H1 (cell line): ENCODE measurements at regions not wholly inside any gene's neighbourhood (a gene's known extent, or its start where the extent isn't known, plus 50 kb on each side); places are given as distances from the start of the nearest gene placed in this dataset.

Experiments
- KDM5A ChIP-seq: fragments of 200-600 bp; IDR thresholded peaks from 2 replicates; pipeline ENCODE4 v1.7.1; 2012; ENCODE audit warnings: mild to moderate bottlenecking, low read length, inconsistent platforms, mixed read lengths
- TF ChIP-seq, protein P1 (sequence below): IDR thresholded peaks from 2 replicates; pipeline ENCODE4 v1.6.1; 2012; ENCODE audit warnings: inconsistent platforms

DNA sequence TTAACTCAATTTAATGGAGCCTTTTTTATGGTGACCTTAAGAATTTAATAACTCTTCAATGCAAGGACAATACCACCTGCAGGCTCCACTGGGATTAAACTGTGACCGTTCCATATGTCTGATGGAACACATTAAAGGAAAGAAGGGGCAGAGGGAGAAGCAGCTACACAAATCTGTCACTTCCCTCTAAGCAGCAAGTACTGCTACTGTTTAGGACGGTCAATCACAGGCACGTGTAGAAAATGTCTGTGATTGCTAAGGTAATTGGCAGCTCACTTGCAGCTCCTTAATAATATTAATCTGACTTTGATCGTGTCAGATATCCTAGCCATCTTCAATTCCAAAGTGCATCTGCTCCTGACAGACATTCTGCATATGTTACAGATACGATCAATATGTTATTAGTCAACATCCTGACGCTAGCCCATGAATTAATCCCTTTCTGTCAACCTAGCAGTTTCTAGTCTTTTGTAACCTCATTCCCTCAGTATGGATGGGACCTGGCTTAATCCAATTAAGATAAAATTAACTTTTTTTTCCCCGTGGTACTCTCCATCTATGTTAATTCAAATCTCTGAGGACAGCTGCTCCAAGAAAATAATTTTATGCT, 1012.4 kb downstream of the AMY1C start (continued):
- TF ChIP-seq, protein P1, sequence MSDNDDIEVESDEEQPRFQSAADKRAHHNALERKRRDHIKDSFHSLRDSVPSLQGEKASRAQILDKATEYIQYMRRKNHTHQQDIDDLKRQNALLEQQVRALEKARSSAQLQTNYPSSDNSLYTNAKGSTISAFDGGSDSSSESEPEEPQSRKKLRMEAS = no peak
- no peak for TF ChIP-seq KDM5A
